GM19467 (cell line): ENCODE measurements at regions not wholly inside any gene's neighbourhood (a gene's known extent, or its start where the extent isn't known, plus 50 kb on each side); places are given as distances from the start of the nearest gene placed in this dataset.
A peak's percentile ranks its signal among the peaks of the same experiment; 100 is the strongest.

Experiments used
- ATAC-seq: cut with Tn5 transposase; IDR thresholded peaks from one replicate; pipeline ENCODE4 v1.9.1; 2021; ENCODE audit warnings: mild to moderate bottlenecking, moderate library complexity; ENCODE audit not compliant: unreplicated experiment

GRCh38 chrX:150163956-150164726 is 199.0 kb upstream of the MAMLD1 start:
- ATAC-seq, result no peak

- no peak for ATAC-seq
Measured at GRCh38 chrX:150164971-150165600, 198.0 kb upstream of the MAMLD1 start.

GRCh38 chrX:150165776-150166610 is 197.1 kb upstream of the MAMLD1 start:
- no peak for ATAC-seq

- ATAC-seq, result no peak
Measured at GRCh38 chrX:150167482-150168324, 195.4 kb upstream of the MAMLD1 start.

GRCh38 chrX:150182161-150182560 is 181.0 kb upstream of the MAMLD1 start:
- ATAC-seq, result no peak

GRCh38 chrX:150184491-150184890 is 178.6 kb upstream of the MAMLD1 start:
- no peak for ATAC-seq

GRCh38 chrX:150185766-150186165 is 177.4 kb upstream of the MAMLD1 start:
- ATAC-seq, result no peak

- no peak for ATAC-seq
Measured at GRCh38 chrX:150192816-150193215, 170.3 kb upstream of the MAMLD1 start.

- no peak for ATAC-seq
Measured at GRCh38 chrX:150196285-150196684, 166.8 kb upstream of the MAMLD1 start.

GRCh38 chrX:150197388-150197787 is 165.7 kb upstream of the MAMLD1 start:
- ATAC-seq, result no peak

GRCh38 chrX:150198776-150199175 is 164.3 kb upstream of the MAMLD1 start:
- ATAC-seq, result no peak

GRCh38 chrX:150199181-150199580 is 163.9 kb upstream of the MAMLD1 start:
- no peak for ATAC-seq

- no peak for ATAC-seq
Measured at GRCh38 chrX:150199803-150200202, 163.3 kb upstream of the MAMLD1 start.

- no peak for ATAC-seq
Measured at GRCh38 chrX:150200361-150200760, 162.8 kb upstream of the MAMLD1 start.

- ATAC-seq, result peak; percentile 98
Measured at GRCh38 chrX:150200820-150201287, 162.3 kb upstream of the MAMLD1 start.

- no peak for ATAC-seq
Measured at GRCh38 chrX:150201391-150201790, 161.7 kb upstream of the MAMLD1 start.

- ATAC-seq, result no peak
Measured at GRCh38 chrX:150201841-150202240, 161.3 kb upstream of the MAMLD1 start.

GRCh38 chrX:150202641-150203247 is 160.4 kb upstream of the MAMLD1 start:
- no peak for ATAC-seq

- no peak for ATAC-seq
Measured at GRCh38 chrX:150203248-150203645, 159.9 kb upstream of the MAMLD1 start.

GRCh38 chrX:150205011-150205410 is 158.1 kb upstream of the MAMLD1 start:
- no peak for ATAC-seq
